GM21423 (cell line): ENCODE measurements at regions not wholly inside any gene's neighbourhood (a gene's known extent, or its start where the extent isn't known, plus 50 kb on each side); places are given as distances from the start of the nearest gene placed in this dataset.

Experiments used
- ATAC-seq: cut with Tn5 transposase; IDR thresholded peaks from one replicate; pipeline ENCODE4 v1.9.1; 2021; ENCODE audit warnings: mild to moderate bottlenecking, moderate library complexity; ENCODE audit not compliant: unreplicated experiment

- ATAC-seq: no peak
Observed at GRCh38 chr2:48098539-48098938, 192.2 kb upstream of the FBXO11 start.

GRCh38 chr2:48104418-48104817 lies 198.1 kb upstream of the FBXO11 start:
- no peak for ATAC-seq

- ATAC-seq: no peak
Observed at GRCh38 chr2:48105848-48106247, 199.6 kb upstream of the FBXO11 start.

- no peak for ATAC-seq
Observed at GRCh38 chr2:48107326-48107925, 201.1 kb upstream of the FBXO11 start.

- no peak for ATAC-seq
Observed at GRCh38 chr2:48108455-48108854, 202.2 kb upstream of the FBXO11 start.

- no peak for ATAC-seq
Observed at GRCh38 chr2:48109491-48110204, 203.3 kb upstream of the FBXO11 start.

GRCh38 chr2:48110492-48110891 lies 204.0 kb upstream of the FOXN2 start:
- ATAC-seq: no peak

- no peak for ATAC-seq
Observed at GRCh38 chr2:48112911-48113680, 201.4 kb upstream of the FOXN2 start.

GRCh38 chr2:48113767-48114166 lies 200.7 kb upstream of the FOXN2 start:
- ATAC-seq: no peak

GRCh38 chr2:48114256-48114655 lies 200.2 kb upstream of the FOXN2 start:
- ATAC-seq: peak; percentile 34

GRCh38 chr2:48116497-48116896 lies 198.0 kb upstream of the FOXN2 start:
- ATAC-seq: no peak

GRCh38 chr2:48118895-48119294 lies 195.6 kb upstream of the FOXN2 start:
- ATAC-seq: no peak

GRCh38 chr2:48120112-48120511 lies 194.4 kb upstream of the FOXN2 start:
- no peak for ATAC-seq

- ATAC-seq: no peak
Observed at GRCh38 chr2:48120759-48121242, 193.7 kb upstream of the FOXN2 start.

GRCh38 chr2:48122166-48122565 lies 192.3 kb upstream of the FOXN2 start:
- no peak for ATAC-seq

GRCh38 chr2:48124592-48124991 lies 189.9 kb upstream of the FOXN2 start:
- no peak for ATAC-seq

- ATAC-seq: no peak
Observed at GRCh38 chr2:48126162-48126561, 188.3 kb upstream of the FOXN2 start.

- no peak for ATAC-seq
Observed at GRCh38 chr2:48127612-48128191, 186.8 kb upstream of the FOXN2 start.

- ATAC-seq: no peak
Observed at GRCh38 chr2:48129293-48129950, 185.1 kb upstream of the FOXN2 start.

- ATAC-seq: no peak
Observed at GRCh38 chr2:48131539-48132270, 182.8 kb upstream of the FOXN2 start.
